GM23338 (cell line): ENCODE measurements at regions not wholly inside any gene's neighbourhood (a gene's known extent, or its start where the extent isn't known, plus 50 kb on each side); places are given as distances from the start of the nearest gene placed in this dataset.

Experiments
- ATAC-seq: fragments of 200-7000 bp; cut with Tn5 transposase; 3 replicates; pipeline ENCODE4 v1.9.1; 2020
- DNase-seq: peaks from one replicate; pipeline ENCODE4 v3.0.0-alpha.2; 2015; ENCODE audit warnings: low spot score
- H2AFZ ChIP-seq: fragments of 200-600 bp; sonication (generic); 2 replicates; pipeline ENCODE4 v1.8.0; 2016; ENCODE audit warnings: antibody characterized with exemption, mild to moderate bottlenecking, moderate library complexity
- H3F3A ChIP-seq: fragments of 200-600 bp; sonication (generic); replicated peaks from 2 replicates; pipeline ENCODE4 v1.8.0; 2017; ENCODE audit warnings: antibody characterized with exemption, mixed run types, low read depth
- H3K27ac ChIP-seq: fragments of 200-600 bp; sonication (generic); 2 replicates; pipeline ENCODE4 v1.6.1; 2016; ENCODE audit warnings: low read depth
- H3K27me3 ChIP-seq: fragments of 200-600 bp; sonication (generic); 2 replicates; pipeline ENCODE4 v1.8.0; 2016; ENCODE audit warnings: mild to moderate bottlenecking, mixed run types, moderate library complexity; ENCODE audit not compliant: insufficient read depth
- H3K36me3 ChIP-seq: fragments of 200-600 bp; sonication (generic); 2 replicates; pipeline ENCODE4 v1.8.0; 2016; ENCODE audit warnings: mild to moderate bottlenecking; ENCODE audit not compliant: insufficient read depth
- H3K4me1 ChIP-seq: fragments of 200-600 bp; sonication (generic); 2 replicates; pipeline ENCODE4 v1.8.0; 2016; ENCODE audit warnings: mild to moderate bottlenecking, moderate library complexity; ENCODE audit not compliant: insufficient read depth
- H3K4me2 ChIP-seq: fragments of 200-600 bp; sonication (generic); 2 replicates; pipeline ENCODE4 v1.7.1; 2017; ENCODE audit warnings: mixed run types
- H3K4me3 ChIP-seq: fragments of 200-600 bp; sonication (generic); 2 replicates; pipeline ENCODE4 v1.6.1; 2016; ENCODE audit warnings: mixed run types
- H3K79me2 ChIP-seq: fragments of 200-600 bp; sonication (generic); replicated peaks from 2 replicates; pipeline ENCODE4 v1.8.0; 2017; ENCODE audit warnings: mild to moderate bottlenecking; ENCODE audit not compliant: insufficient read depth
- H3K9me2 ChIP-seq: fragments of 200-600 bp; sonication (generic); 2 replicates; pipeline ENCODE4 v1.8.0; 2017; ENCODE audit not compliant: insufficient read depth
- H4K20me1 ChIP-seq: fragments of 200-600 bp; sonication (generic); replicated peaks from 2 replicates; pipeline ENCODE4 v1.8.0; 2017; ENCODE audit warnings: mild to moderate bottlenecking; ENCODE audit not compliant: insufficient read depth
- H3K27ac Mint-ChIP-seq: 2 replicates; pipeline ENCODE4 v1.8.0; 2020; ENCODE audit warnings: inconsistent platforms, mild to moderate bottlenecking, moderate library complexity, mixed read lengths
- H3K27me3 Mint-ChIP-seq: 3 replicates; pipeline ENCODE4 v1.8.0; 2022; ENCODE audit warnings: low read depth, mild to moderate bottlenecking, moderate library complexity, mixed read lengths, inconsistent platforms; ENCODE audit not compliant: insufficient read depth, poor library complexity
- H3K36me3 Mint-ChIP-seq: 3 replicates; pipeline ENCODE4 v1.8.0; 2021; ENCODE audit warnings: low read depth, mild to moderate bottlenecking, inconsistent platforms, moderate library complexity, mixed read lengths
- H3K4me1 Mint-ChIP-seq: 3 replicates; pipeline ENCODE4 v1.8.0; 2020; ENCODE audit warnings: mild to moderate bottlenecking, inconsistent platforms, mixed read lengths
- H3K4me3 Mint-ChIP-seq: 3 replicates; pipeline ENCODE4 v1.8.0; 2021; ENCODE audit warnings: moderate library complexity, mild to moderate bottlenecking, inconsistent platforms, mixed read lengths
- H3K9me3 Mint-ChIP-seq: 3 replicates; pipeline ENCODE4 v1.8.0; 2020; ENCODE audit warnings: moderate library complexity, mild to moderate bottlenecking, inconsistent platforms, mixed read lengths
- CREB1 ChIP-seq: fragments of 250-450 bp; sonication (Bioruptor Pico); IDR thresholded peaks from 2 replicates; pipeline ENCODE4 v1.5.0; 2020; ENCODE audit warnings: low read depth, mild to moderate bottlenecking, moderate library complexity
- NANOG ChIP-seq: IDR thresholded peaks from 2 replicates; pipeline ENCODE4 v1.6.1; 2016; ENCODE audit warnings: antibody characterized with exemption, borderline replicate concordance
- POLR2AphosphoS5 ChIP-seq: IDR thresholded peaks from 2 replicates; pipeline ENCODE4 v1.6.1; 2016; ENCODE audit warnings: antibody characterized with exemption, low read depth
- ZNF114 ChIP-seq: fragments of 250-450 bp; sonication (Bioruptor Pico); IDR thresholded peaks from 2 replicates; pipeline ENCODE4 v1.5.0; 2020; ENCODE audit warnings: mild to moderate bottlenecking, moderate library complexity
- ZNF331 ChIP-seq: fragments of 250-450 bp; sonication (Bioruptor Pico); IDR thresholded peaks from 2 replicates; pipeline ENCODE4 v1.5.0; 2020; ENCODE audit warnings: low read depth, mild to moderate bottlenecking, moderate library complexity
- TF ChIP-seq, protein P1 (sequence below): fragments of 250-450 bp; sonication (Bioruptor Pico); IDR thresholded peaks from 2 replicates; pipeline ENCODE4 v1.5.0; 2020; ENCODE audit warnings: mild to moderate bottlenecking, moderate library complexity
- TF ChIP-seq, protein P2 (sequence below), 2 experiments: fragments of 200-600 bp in 1 of 2; sonication (generic) in 1 of 2; conservative IDR thresholded peaks; 2 replicates each; pipeline versions ENCODE4 v1.5.1 to v1.6.1; 2016 to 2017; ENCODE audit warnings: antibody characterized with exemption in 2 of 2, low read depth in 2 of 2, mild to moderate bottlenecking in 2 of 2, moderate library complexity in 1 of 2

DNA sequence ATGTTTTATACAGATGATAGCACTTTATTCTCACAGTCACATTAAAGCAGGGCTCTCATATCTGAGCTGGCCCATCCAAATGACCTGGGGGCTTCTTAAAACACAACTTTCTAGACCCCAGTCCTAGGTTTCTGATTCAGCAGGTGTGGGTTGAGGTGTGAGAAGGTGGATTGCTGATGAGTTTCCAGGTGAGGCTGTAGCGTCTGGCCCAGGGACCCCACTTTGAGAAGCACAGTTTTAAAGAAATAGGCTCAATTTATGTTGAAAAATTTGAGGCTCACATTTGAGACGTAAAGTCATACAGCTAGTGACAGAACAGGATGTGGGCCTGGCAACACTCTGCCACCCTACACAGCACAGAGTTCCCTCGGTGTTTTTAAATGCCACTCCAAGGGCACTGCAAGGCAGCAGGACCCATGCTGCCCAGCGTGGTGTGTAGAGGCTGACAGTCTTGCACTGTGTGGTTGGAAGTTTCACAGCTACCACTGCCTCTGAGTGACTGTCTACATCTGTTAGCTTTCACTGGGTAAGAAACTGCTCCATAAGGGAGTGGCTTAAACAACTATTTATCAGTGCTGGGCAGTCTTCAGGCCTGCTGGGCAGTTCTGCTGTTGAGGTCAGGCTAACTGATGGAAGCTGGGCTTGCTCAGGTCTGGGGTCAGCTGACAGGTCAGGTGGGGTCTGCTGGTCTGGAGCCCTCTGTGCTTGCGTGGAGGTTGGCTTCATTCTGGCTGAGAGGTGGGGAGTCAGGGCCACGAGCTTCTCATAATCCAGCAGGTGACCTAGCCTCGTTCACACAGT is 319.7 kb downstream of the CXCL12 start (continued):
- TF ChIP-seq, protein P1, sequence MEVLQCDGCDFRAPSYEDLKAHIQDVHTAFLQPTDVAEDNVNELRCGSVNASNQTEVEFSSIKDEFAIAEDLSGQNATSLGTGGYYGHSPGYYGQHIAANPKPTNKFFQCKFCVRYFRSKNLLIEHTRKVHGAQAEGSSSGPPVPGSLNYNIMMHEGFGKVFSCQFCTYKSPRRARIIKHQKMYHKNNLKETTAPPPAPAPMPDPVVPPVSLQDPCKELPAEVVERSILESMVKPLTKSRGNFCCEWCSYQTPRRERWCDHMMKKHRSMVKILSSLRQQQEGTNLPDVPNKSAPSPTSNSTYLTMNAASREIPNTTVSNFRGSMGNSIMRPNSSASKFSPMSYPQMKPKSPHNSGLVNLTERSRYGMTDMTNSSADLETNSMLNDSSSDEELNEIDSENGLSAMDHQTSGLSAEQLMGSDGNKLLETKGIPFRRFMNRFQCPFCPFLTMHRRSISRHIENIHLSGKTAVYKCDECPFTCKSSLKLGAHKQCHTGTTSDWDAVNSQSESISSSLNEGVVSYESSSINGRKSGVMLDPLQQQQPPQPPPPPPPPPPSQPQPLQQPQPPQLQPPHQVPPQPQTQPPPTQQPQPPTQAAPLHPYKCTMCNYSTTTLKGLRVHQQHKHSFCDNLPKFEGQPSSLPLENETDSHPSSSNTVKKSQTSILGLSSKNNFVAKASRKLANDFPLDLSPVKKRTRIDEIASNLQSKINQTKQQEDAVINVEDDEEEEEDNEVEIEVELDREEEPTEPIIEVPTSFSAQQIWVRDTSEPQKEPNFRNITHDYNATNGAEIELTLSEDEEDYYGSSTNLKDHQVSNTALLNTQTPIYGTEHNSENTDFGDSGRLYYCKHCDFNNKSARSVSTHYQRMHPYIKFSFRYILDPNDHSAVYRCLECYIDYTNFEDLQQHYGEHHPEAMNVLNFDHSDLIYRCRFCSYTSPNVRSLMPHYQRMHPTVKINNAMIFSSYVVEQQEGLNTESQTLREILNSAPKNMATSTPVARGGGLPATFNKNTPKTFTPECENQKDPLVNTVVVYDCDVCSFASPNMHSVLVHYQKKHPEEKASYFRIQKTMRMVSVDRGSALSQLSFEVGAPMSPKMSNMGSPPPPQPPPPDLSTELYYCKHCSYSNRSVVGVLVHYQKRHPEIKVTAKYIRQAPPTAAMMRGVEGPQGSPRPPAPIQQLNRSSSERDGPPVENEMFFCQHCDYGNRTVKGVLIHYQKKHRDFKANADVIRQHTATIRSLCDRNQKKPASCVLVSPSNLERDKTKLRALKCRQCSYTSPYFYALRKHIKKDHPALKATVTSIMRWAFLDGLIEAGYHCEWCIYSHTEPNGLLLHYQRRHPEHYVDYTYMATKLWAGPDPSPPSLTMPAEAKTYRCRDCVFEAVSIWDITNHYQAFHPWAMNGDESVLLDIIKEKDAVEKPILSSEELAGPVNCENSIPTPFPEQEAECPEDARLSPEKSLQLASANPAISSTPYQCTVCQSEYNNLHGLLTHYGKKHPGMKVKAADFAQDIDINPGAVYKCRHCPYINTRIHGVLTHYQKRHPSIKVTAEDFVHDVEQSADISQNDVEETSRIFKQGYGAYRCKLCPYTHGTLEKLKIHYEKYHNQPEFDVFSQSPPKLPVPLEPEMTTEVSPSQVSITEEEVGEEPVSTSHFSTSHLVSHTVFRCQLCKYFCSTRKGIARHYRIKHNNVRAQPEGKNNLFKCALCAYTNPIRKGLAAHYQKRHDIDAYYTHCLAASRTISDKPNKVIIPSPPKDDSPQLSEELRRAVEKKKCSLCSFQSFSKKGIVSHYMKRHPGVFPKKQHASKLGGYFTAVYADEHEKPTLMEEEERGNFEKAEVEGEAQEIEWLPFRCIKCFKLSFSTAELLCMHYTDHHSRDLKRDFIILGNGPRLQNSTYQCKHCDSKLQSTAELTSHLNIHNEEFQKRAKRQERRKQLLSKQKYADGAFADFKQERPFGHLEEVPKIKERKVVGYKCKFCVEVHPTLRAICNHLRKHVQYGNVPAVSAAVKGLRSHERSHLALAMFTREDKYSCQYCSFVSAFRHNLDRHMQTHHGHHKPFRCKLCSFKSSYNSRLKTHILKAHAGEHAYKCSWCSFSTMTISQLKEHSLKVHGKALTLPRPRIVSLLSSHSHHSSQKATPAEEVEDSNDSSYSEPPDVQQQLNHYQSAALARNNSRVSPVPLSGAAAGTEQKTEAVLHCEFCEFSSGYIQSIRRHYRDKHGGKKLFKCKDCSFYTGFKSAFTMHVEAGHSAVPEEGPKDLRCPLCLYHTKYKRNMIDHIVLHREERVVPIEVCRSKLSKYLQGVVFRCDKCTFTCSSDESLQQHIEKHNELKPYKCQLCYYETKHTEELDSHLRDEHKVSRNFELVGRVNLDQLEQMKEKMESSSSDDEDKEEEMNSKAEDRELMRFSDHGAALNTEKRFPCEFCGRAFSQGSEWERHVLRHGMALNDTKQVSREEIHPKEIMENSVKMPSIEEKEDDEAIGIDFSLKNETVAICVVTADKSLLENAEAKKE (CRISPR knock-in tag), result no peak

DNA sequence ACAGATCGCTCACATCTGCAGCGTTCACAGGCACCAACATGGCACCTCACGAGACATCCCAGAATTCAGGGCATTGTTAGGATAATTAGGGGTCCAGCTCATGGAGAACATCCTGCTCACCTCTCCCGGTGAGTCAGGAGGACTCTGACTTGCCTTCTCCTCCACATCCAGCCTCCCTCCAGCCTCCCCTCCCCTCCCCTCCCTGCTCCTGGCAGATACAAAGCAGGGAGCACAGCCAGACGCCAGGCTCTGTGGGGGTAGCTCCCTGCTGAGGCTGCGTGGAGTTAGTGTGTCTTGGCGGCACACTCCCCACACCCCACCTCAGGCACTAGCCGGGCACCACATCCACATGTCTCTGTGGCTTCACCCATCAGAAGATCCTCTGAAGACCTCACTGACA is 320.6 kb downstream of the CXCL12 start:
- H3K4me1 ChIP-seq, result no peaks in the 10 kb centered on the region
- ATAC-seq (no peak), DNase-seq (no peak)
- H3K79me2 ChIP-seq, result no peaks in the 10 kb centered on the region
- Mint-ChIP-seq H3K36me3 (no peaks in the 10 kb centered on the region), H3K9me3 (no peaks in the 10 kb centered on the region; the same call in 2 of the 3 replicates), H3K27me3 (peaks cover 3% of the 10 kb centered on the region), H3K4me3 (no peak overlapping the region), H3K4me1 (no peaks in the 10 kb centered on the region), H3K27ac (no peak overlapping the region)
- H3K27me3 ChIP-seq, result no peaks in the 10 kb centered on the region
- H3K4me2 ChIP-seq, result no peak overlapping the region
- no peak overlapping the region for H3K27ac ChIP-seq
- H3K9me2 ChIP-seq, result 0 out of 2 replicates have a peak, but pooled peaks cover 3% of the 10 kb centered on the region
- no peaks in the 10 kb centered on the region for H3F3A ChIP-seq
- H4K20me1 ChIP-seq, result no peaks in the 10 kb centered on the region
- no peaks in the 10 kb centered on the region for H3K36me3 ChIP-seq
- no peak overlapping the region for H3K4me3 ChIP-seq
- no peak overlapping the region for H2AFZ ChIP-seq
- TF ChIP-seq ZNF331 (CRISPR knock-in tag), result no peak
- TF ChIP-seq, protein P1 (CRISPR knock-in tag), result no peak
- no peak for TF ChIP-seq CREB1
- TF ChIP-seq, protein P2, sequence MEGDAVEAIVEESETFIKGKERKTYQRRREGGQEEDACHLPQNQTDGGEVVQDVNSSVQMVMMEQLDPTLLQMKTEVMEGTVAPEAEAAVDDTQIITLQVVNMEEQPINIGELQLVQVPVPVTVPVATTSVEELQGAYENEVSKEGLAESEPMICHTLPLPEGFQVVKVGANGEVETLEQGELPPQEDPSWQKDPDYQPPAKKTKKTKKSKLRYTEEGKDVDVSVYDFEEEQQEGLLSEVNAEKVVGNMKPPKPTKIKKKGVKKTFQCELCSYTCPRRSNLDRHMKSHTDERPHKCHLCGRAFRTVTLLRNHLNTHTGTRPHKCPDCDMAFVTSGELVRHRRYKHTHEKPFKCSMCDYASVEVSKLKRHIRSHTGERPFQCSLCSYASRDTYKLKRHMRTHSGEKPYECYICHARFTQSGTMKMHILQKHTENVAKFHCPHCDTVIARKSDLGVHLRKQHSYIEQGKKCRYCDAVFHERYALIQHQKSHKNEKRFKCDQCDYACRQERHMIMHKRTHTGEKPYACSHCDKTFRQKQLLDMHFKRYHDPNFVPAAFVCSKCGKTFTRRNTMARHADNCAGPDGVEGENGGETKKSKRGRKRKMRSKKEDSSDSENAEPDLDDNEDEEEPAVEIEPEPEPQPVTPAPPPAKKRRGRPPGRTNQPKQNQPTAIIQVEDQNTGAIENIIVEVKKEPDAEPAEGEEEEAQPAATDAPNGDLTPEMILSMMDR (conservative IDR thresholded peaks at IDR 0.05; ENCODE audit: low read depth in 2 of 2), result no peak
- no peak for TF ChIP-seq POLR2AphosphoS5
- TF ChIP-seq NANOG, result no peak
- no peak for TF ChIP-seq ZNF114
